ENCODE measurements at regions not wholly inside any gene's neighbourhood (a gene's known extent, or its start where the extent isn't known, plus 50 kb on each side); places are given as distances from the start of the nearest gene placed in this dataset.

DNA sequence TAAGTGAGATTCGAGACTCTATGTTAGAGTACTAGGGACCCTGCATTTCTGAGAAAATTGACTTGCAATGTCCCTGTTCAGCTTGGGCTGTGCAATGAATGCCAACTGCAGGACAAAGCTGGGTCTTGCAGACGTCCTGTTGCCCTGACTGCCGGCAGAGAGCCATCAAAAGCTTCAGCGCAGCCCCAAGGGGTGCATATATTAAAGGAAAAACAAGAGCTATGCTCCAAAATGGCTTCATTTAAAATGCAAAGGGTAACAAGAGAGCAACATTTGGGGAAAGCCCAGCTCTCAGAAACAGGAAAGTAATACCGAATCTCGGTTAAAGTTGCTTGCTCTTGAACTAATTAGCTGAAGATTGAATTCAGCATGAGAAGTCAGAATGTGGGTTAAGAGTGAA, 110.9 kb upstream of the PNPT1 start:
- in situ Hi-C loops (cut with MboI) (no loop called here), intact Hi-C loops (cut with micrococcal nuclease; ENCODE audit: unreplicated experiment) (no loop called here)
- TF ChIP-seq MTA2 (IDR thresholded peaks at IDR 0.05; ENCODE audit: low read depth) = peak; percentile 26; the same call in 1 of the 2 replicates
- no peak for TF ChIP-seq NFYB (IDR thresholded peaks at IDR 0.05; ENCODE audit: insufficient read depth, low read depth, low read length)
- WGBS (ENCODE audit: insufficient coverage, insufficient replicate concordance, low lambda C conversion rate, missing lambda C conversion rate) = 18% methylated on average over 6 of the region's 6 CpGs
- Histone ChIP-seq H3K4me1 (ENCODE audit: control insufficient read depth, insufficient read depth, low read length) (no peaks in the 10 kb centered on the region), H2AFZ (ENCODE audit: control insufficient read depth, low read depth, low read length) (no peak overlapping the region), H3K27me3 (replicated peaks in 1 of 2; ENCODE audit: control insufficient read depth in 2 of 2, insufficient read depth in 2 of 2, low read length in 1 of 2) (0 out of 4 replicates have a peak, but pooled peaks cover 0 to 4% of the 10 kb centered on the region in 2 experiments), H3K9ac (ENCODE audit: control insufficient read depth, insufficient read depth, low read length) (no peak overlapping the region), H3K27ac (ENCODE audit: control insufficient read depth, insufficient read depth) (no peak overlapping the region), H3K36me3 (ENCODE audit: control insufficient read depth in 2 of 2, insufficient read depth in 2 of 2, low read length in 1 of 2) (no peaks in the 10 kb centered on the region), H4K20me1 (ENCODE audit: control insufficient read depth, insufficient read depth) (no peaks in the 10 kb centered on the region), H3K9me3 (replicated peaks; ENCODE audit: control insufficient read depth, insufficient read depth, low read length) (no peaks in the 10 kb centered on the region), H3K4me2 (ENCODE audit: control insufficient read depth, insufficient read depth) (no peak overlapping the region), H3K79me2 (ENCODE audit: control insufficient read depth, insufficient read depth, low read length) (no peaks in the 10 kb centered on the region), H3K4me3 (no peak overlapping the region)
- FAIRE-seq = no peak
- POLR2A ChIA-PET = no interaction called here
- CTCF ChIA-PET = no interaction called here
- RAD21 ChIA-PET (ENCODE audit: unreplicated experiment) = no interaction called here
- SMC1A ChIA-PET (ENCODE audit: uncharacterized antibody, unreplicated experiment) = no interaction called here
- DNase-seq (ENCODE audit: low read depth, low spot score) = no peak
- ATAC-seq = peak; percentile 48
- BruUV-seq (replicated peaks) = no TSS peak

DNA sequence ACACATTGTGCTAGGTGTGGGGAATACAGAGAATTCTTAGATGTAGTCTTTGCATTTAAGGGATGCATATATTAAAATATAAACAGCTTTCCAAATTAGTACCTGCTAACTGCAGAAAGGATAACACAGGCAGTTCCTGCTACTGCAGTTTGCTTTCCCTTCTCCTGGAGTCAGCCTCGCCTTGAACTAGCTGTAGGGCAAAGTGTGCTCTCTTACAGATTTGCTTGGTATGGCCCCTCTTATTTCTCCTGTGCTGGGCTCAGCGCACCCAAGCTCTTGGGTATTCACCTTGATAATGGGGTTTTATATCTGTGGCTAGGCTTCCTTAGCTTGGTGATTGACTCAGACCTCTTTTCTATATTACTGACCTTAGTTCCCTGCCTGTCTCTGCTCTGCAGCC, 108.4 kb upstream of the PNPT1 start:
- H3K36me3 ChIP-seq (ENCODE audit: control insufficient read depth in 2 of 2, insufficient read depth in 2 of 2, low read length in 1 of 2) = no peaks in the 10 kb centered on the region
- DNase-seq (ENCODE audit: low read depth, low spot score) (no peak), ATAC-seq (no peak), FAIRE-seq (no peak)
- no peaks in the 10 kb centered on the region for H3K4me1 ChIP-seq (ENCODE audit: control insufficient read depth, insufficient read depth, low read length)
- ChIA-PET SMC1A (ENCODE audit: uncharacterized antibody, unreplicated experiment) (interaction anchor here (1.5 kb wide), 1 partner anchor 21 kb away, joined by 3 read pairs; no protein-coding TSS in a partner anchor), POLR2A (no interaction called here), RAD21 (ENCODE audit: unreplicated experiment) (no interaction called here), CTCF (no interaction called here)
- BruUV-seq (replicated peaks) = no TSS peak
- 0 out of 4 replicates have a peak, but pooled peaks cover 0 to 4% of the 10 kb centered on the region in 2 experiments for H3K27me3 ChIP-seq (replicated peaks in 1 of 2; ENCODE audit: control insufficient read depth in 2 of 2, insufficient read depth in 2 of 2, low read length in 1 of 2)
- H3K27ac ChIP-seq (ENCODE audit: control insufficient read depth, insufficient read depth) = no peak overlapping the region
- H3K79me2 ChIP-seq (ENCODE audit: control insufficient read depth, insufficient read depth, low read length) = no peaks in the 10 kb centered on the region
- H3K9me3 ChIP-seq (replicated peaks; ENCODE audit: control insufficient read depth, insufficient read depth, low read length) = no peaks in the 10 kb centered on the region
- in situ Hi-C loops (cut with MboI) (no loop called here), intact Hi-C loops (cut with micrococcal nuclease; ENCODE audit: unreplicated experiment) (no loop called here)
- H3K4me2 ChIP-seq (ENCODE audit: control insufficient read depth, insufficient read depth) = no peak overlapping the region
- TF ChIP-seq ZNF384 (IDR thresholded peaks at IDR 0.05; ENCODE audit: borderline replicate concordance, low read depth, low read length) (no peak), JUND (IDR thresholded peaks at IDR 0.05; ENCODE audit: low read depth, low read length) (no peak), MXI1 (IDR thresholded peaks at IDR 0.05; ENCODE audit: low read depth, low read length) (no peak), HDAC6 (IDR thresholded peaks at IDR 0.05; ENCODE audit: unreplicated experiment) (no peak)
- H3K9ac ChIP-seq (ENCODE audit: control insufficient read depth, insufficient read depth, low read length) = no peak overlapping the region
- 0% methylated on average over 2 of the region's 2 CpGs for WGBS (ENCODE audit: insufficient coverage, insufficient replicate concordance, low lambda C conversion rate, missing lambda C conversion rate)
- no peak overlapping the region for H3K4me3 ChIP-seq
- H4K20me1 ChIP-seq (ENCODE audit: control insufficient read depth, insufficient read depth) = no peaks in the 10 kb centered on the region
- no peak overlapping the region for H2AFZ ChIP-seq (ENCODE audit: control insufficient read depth, low read depth, low read length)
